ENCODE measurements at regions not wholly inside any gene's neighbourhood (a gene's known extent, or its start where the extent isn't known, plus 50 kb on each side); places are given as distances from the start of the nearest gene placed in this dataset.
A peak's percentile ranks its signal among the peaks of the same experiment; 100 is the strongest.

DNA sequence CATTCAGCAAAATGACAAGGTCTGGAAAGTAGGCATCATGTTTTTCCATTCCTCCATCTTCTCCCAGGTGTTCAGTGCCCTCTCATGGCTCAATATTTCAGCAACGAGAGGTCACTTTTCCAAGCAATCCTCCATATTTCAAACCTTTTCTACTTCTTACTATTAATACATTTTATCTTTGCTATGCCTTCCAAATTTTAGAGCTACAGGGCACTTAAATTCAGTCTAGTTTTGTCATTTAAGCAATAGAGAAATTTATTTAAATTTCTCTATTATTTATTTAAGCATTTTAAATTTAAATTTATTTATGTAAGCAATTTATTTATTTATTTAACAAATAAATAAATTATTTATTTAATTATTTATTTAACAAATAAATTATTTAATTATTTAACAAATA lies 305.1 kb upstream of the ANXA10 start:
- RAD21 ChIA-PET (ENCODE audit: low non-redundant PET in 1 of 2, low total read pairs in 2 of 2, uncharacterized antibody in 2 of 2, unreplicated experiment in 2 of 2) = no interaction called here
- H3K9me2 ChIP-seq (ENCODE audit: insufficient read depth) = no peaks in the 10 kb centered on the region
- no peak overlapping the region for H3K4me2 ChIP-seq (ENCODE audit: low read length)
- no peak overlapping the region for H3K9ac ChIP-seq (ENCODE audit: low read length)
- no peaks in the 10 kb centered on the region for H3K27me3 ChIP-seq (ENCODE audit: insufficient read depth, low read length)
- H2AFZ ChIP-seq (ENCODE audit: low read depth, low read length, poor library complexity, severe bottlenecking) = peak overlapping the region; percentile 52
- H3K4me1 ChIP-seq (ENCODE audit: control insufficient read depth in 1 of 2, insufficient read depth in 2 of 2, low read length in 2 of 2) = no peaks in the 10 kb centered on the region
- no peaks in the 10 kb centered on the region for H3K79me2 ChIP-seq (ENCODE audit: insufficient read depth, low read length)
- no peak for DNase-seq (ENCODE audit: low read depth, low spot score)
- no peak overlapping the region for H3K4me3 ChIP-seq (replicated peaks in 1 of 2; ENCODE audit: low read depth in 1 of 2, low read length in 2 of 2)
- intact Hi-C loops (cut with micrococcal nuclease) = no loop called here
- no peaks in the 10 kb centered on the region for H4K20me1 ChIP-seq (ENCODE audit: insufficient read depth)
- no peak overlapping the region for H3K27ac ChIP-seq (ENCODE audit: low read depth, low read length)
- no peaks in the 10 kb centered on the region for H3K36me3 ChIP-seq (ENCODE audit: control insufficient read depth in 1 of 2, insufficient read depth in 2 of 2, low read length in 2 of 2)
- TF ChIP-seq SIN3A (IDR thresholded peaks at IDR 0.05; ENCODE audit: low read depth) (no peak), CEBPB (IDR thresholded peaks at IDR 0.05; ENCODE audit: low read depth) (no peak), RAD21 (IDR thresholded peaks at IDR 0.05; ENCODE audit: low read depth) (peak; percentile 33; the same call in 1 of the 2 replicates)
- TF ChIP-seq, protein P1, sequence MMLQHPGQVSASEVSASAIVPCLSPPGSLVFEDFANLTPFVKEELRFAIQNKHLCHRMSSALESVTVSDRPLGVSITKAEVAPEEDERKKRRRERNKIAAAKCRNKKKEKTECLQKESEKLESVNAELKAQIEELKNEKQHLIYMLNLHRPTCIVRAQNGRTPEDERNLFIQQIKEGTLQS (IDR thresholded peaks at IDR 0.05) = no peak
- no peak for ATAC-seq
- POLR2A ChIA-PET = no interaction called here
- CTCF ChIA-PET = no interaction called here
- no TSS peak for BruUV-seq (replicated peaks)
- no peaks in the 10 kb centered on the region for H3K9me3 ChIP-seq (ENCODE audit: control insufficient read depth in 1 of 2, insufficient read depth in 1 of 2, low read depth in 1 of 2, low read length in 2 of 2)

GRCh38 chr4:167802463-167803212 lies 289.7 kb upstream of the ANXA10 start:
- ATAC-seq = no peak
- Histone ChIP-seq H3K9me2 (ENCODE audit: insufficient read depth) (no peaks in the 10 kb centered on the region), H3K4me3 (replicated peaks in 1 of 2; ENCODE audit: low read depth in 1 of 2, low read length in 2 of 2) (no peak overlapping the region), H2AFZ (ENCODE audit: low read depth, low read length, poor library complexity, severe bottlenecking) (no peak overlapping the region), H3K79me2 (ENCODE audit: insufficient read depth, low read length) (no peaks in the 10 kb centered on the region), H4K20me1 (ENCODE audit: insufficient read depth) (no peaks in the 10 kb centered on the region), H3K27ac (ENCODE audit: low read depth, low read length) (no peak overlapping the region), H3K4me2 (ENCODE audit: low read length) (no peak overlapping the region), H3K4me1 (ENCODE audit: control insufficient read depth in 1 of 2, insufficient read depth in 2 of 2, low read length in 2 of 2) (no peaks in the 10 kb centered on the region), H3K9me3 (ENCODE audit: control insufficient read depth in 1 of 2, insufficient read depth in 1 of 2, low read depth in 1 of 2, low read length in 2 of 2) (no peaks in the 10 kb centered on the region), H3K27me3 (ENCODE audit: insufficient read depth, low read length) (no peaks in the 10 kb centered on the region), H3K36me3 (ENCODE audit: control insufficient read depth in 1 of 2, insufficient read depth in 2 of 2, low read length in 2 of 2) (no peaks in the 10 kb centered on the region), H3K9ac (ENCODE audit: low read length) (no peak overlapping the region)
- ChIA-PET RAD21 (ENCODE audit: low non-redundant PET in 1 of 2, low total read pairs in 2 of 2, uncharacterized antibody in 2 of 2, unreplicated experiment in 2 of 2) (no interaction called here), CTCF (no interaction called here), POLR2A (no interaction called here)
- intact Hi-C loops (cut with micrococcal nuclease) = no loop called here
- no peak for DNase-seq (ENCODE audit: low read depth, low spot score)
- no TSS peak for BruUV-seq (replicated peaks)
- TF ChIP-seq POLR2AphosphoS5 (IDR thresholded peaks at IDR 0.05; ENCODE audit: low read depth, low read length) (no peak), RAD21 (IDR thresholded peaks at IDR 0.05; ENCODE audit: low read depth) (no peak), POLR2A (IDR thresholded peaks at IDR 0.05; ENCODE audit: borderline replicate concordance, extremely low read depth, insufficient read depth, insufficient read length) (no peak), SP1 (IDR thresholded peaks at IDR 0.05; ENCODE audit: low read depth) (no peak), EGR1 (IDR thresholded peaks at IDR 0.05; ENCODE audit: low read depth) (no peak), YY1 (IDR thresholded peaks at IDR 0.05; ENCODE audit: extremely low read depth, insufficient replicate concordance, low read depth, low read length) (no peak), SIN3A (IDR thresholded peaks at IDR 0.05; ENCODE audit: low read depth) (no peak), ZBTB33 (IDR thresholded peaks at IDR 0.05; ENCODE audit: extremely low read depth, insufficient replicate concordance, low read length) (no peak)
- TF ChIP-seq, protein P2, sequence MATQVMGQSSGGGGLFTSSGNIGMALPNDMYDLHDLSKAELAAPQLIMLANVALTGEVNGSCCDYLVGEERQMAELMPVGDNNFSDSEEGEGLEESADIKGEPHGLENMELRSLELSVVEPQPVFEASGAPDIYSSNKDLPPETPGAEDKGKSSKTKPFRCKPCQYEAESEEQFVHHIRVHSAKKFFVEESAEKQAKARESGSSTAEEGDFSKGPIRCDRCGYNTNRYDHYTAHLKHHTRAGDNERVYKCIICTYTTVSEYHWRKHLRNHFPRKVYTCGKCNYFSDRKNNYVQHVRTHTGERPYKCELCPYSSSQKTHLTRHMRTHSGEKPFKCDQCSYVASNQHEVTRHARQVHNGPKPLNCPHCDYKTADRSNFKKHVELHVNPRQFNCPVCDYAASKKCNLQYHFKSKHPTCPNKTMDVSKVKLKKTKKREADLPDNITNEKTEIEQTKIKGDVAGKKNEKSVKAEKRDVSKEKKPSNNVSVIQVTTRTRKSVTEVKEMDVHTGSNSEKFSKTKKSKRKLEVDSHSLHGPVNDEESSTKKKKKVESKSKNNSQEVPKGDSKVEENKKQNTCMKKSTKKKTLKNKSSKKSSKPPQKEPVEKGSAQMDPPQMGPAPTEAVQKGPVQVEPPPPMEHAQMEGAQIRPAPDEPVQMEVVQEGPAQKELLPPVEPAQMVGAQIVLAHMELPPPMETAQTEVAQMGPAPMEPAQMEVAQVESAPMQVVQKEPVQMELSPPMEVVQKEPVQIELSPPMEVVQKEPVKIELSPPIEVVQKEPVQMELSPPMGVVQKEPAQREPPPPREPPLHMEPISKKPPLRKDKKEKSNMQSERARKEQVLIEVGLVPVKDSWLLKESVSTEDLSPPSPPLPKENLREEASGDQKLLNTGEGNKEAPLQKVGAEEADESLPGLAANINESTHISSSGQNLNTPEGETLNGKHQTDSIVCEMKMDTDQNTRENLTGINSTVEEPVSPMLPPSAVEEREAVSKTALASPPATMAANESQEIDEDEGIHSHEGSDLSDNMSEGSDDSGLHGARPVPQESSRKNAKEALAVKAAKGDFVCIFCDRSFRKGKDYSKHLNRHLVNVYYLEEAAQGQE (IDR thresholded peaks at IDR 0.05; ENCODE audit: low read depth) = no peak

All from HCT116 (cell line).